Nephron (organoid): ENCODE measurements at regions not wholly inside any gene's neighbourhood (a gene's known extent, or its start where the extent isn't known, plus 50 kb on each side); places are given as distances from the start of the nearest gene placed in this dataset.

Experiments used
- H3K27ac Mint-ChIP-seq, 3 experiments: 2 replicates each; pipeline ENCODE4 v1.8.0; 2020; ENCODE audit warnings: mixed read lengths in 3 of 3, mild to moderate bottlenecking in 2 of 3, moderate library complexity in 1 of 3
- H3K27me3 Mint-ChIP-seq: 2 replicates; pipeline ENCODE4 v1.8.0; 2021; ENCODE audit warnings: low read depth, mild to moderate bottlenecking, moderate library complexity, mixed read lengths
- H3K36me3 Mint-ChIP-seq: 2 replicates; pipeline ENCODE4 v1.8.0; 2020; ENCODE audit warnings: low read depth, mixed read lengths
- H3K4me1 Mint-ChIP-seq: 2 replicates; pipeline ENCODE4 v1.8.0; 2020; ENCODE audit warnings: mixed read lengths
- H3K4me3 Mint-ChIP-seq, 3 experiments: 2 replicates each; pipeline ENCODE4 v1.8.0; 2020; ENCODE audit warnings: mild to moderate bottlenecking in 3 of 3, mixed read lengths in 3 of 3, moderate library complexity in 2 of 3
- H3K9me3 Mint-ChIP-seq: 2 replicates; pipeline ENCODE4 v1.8.0; 2020; ENCODE audit warnings: mixed read lengths
- CTCF ChIP-seq, 3 experiments: fragments of 200-600 bp; sonication (generic); IDR thresholded peaks; one replicate each; pipeline ENCODE4 v1.5.0; 2021; ENCODE audit warnings: antibody characterized with exemption in 3 of 3; ENCODE audit not compliant: unreplicated experiment in 3 of 3

GRCh38 chr12:127024791-127025190, 1242.2 kb upstream of the TMEM132C start:
- Mint-ChIP-seq H3K4me3 (no peak overlapping the region), H3K27me3 (peaks cover 6% of the 10 kb centered on the region), H3K9me3 (no peaks in the 10 kb centered on the region), H3K4me1 (no peaks in the 10 kb centered on the region), H3K36me3 (no peaks in the 10 kb centered on the region), H3K27ac (no peak overlapping the region)
- no peak for TF ChIP-seq CTCF (IDR thresholded peaks at IDR 0.05; ENCODE audit: unreplicated experiment in 3 of 3)

GRCh38 chr12:127025545-127025944, 1241.4 kb upstream of the TMEM132C start:
- no peaks in the 10 kb centered on the region for H3K4me1 Mint-ChIP-seq
- no peaks in the 10 kb centered on the region for H3K9me3 Mint-ChIP-seq
- no peak overlapping the region for H3K27ac Mint-ChIP-seq
- TF ChIP-seq CTCF (IDR thresholded peaks at IDR 0.05; ENCODE audit: unreplicated experiment in 3 of 3), result no peak
- no peak overlapping the region for H3K4me3 Mint-ChIP-seq
- peaks cover 10% of the 10 kb centered on the region for H3K27me3 Mint-ChIP-seq
- H3K36me3 Mint-ChIP-seq, result no peaks in the 10 kb centered on the region

GRCh38 chr12:127035011-127035879, 1231.7 kb upstream of the TMEM132C start:
- Mint-ChIP-seq H3K4me1 (no peaks in the 10 kb centered on the region), H3K9me3 (no peaks in the 10 kb centered on the region), H3K36me3 (no peaks in the 10 kb centered on the region), H3K27me3 (peaks cover 8% of the 10 kb centered on the region), H3K4me3 (no peak overlapping the region), H3K27ac (no peak overlapping the region)
- no peak for TF ChIP-seq CTCF (IDR thresholded peaks at IDR 0.05; ENCODE audit: unreplicated experiment in 3 of 3)

GRCh38 chr12:127038152-127038551, 1228.8 kb upstream of the TMEM132C start:
- H3K36me3 Mint-ChIP-seq, result no peaks in the 10 kb centered on the region
- TF ChIP-seq CTCF (IDR thresholded peaks at IDR 0.05; ENCODE audit: unreplicated experiment in 3 of 3), result no peak
- H3K9me3 Mint-ChIP-seq, result no peaks in the 10 kb centered on the region
- no peak overlapping the region for H3K4me3 Mint-ChIP-seq
- peaks cover 7% of the 10 kb centered on the region for H3K27me3 Mint-ChIP-seq
- no peaks in the 10 kb centered on the region for H3K4me1 Mint-ChIP-seq
- no peak overlapping the region for H3K27ac Mint-ChIP-seq

- no peaks in the 10 kb centered on the region for H3K36me3 Mint-ChIP-seq
- no peaks in the 10 kb centered on the region for H3K4me1 Mint-ChIP-seq
- H3K27me3 Mint-ChIP-seq, result peaks cover 7% of the 10 kb centered on the region
- no peak overlapping the region for H3K27ac Mint-ChIP-seq
- no peaks in the 10 kb centered on the region for H3K9me3 Mint-ChIP-seq
- no peak for TF ChIP-seq CTCF (IDR thresholded peaks at IDR 0.05; ENCODE audit: unreplicated experiment in 3 of 3)
- H3K4me3 Mint-ChIP-seq, result no peak overlapping the region
Measured at GRCh38 chr12:127038761-127039160, 1228.2 kb upstream of the TMEM132C start.
